Astrocyte (in vitro differentiated cells and primary cell): ENCODE measurements at regions not wholly inside any gene's neighbourhood (a gene's known extent, or its start where the extent isn't known, plus 50 kb on each side); places are given as distances from the start of the nearest gene placed in this dataset.
A peak's percentile ranks its signal among the peaks of the same experiment; 100 is the strongest.

Experiments used
- DNase-seq: peaks from one replicate; pipeline ENCODE4 v3.0.0-alpha.2; 2010; ENCODE audit warnings: low read depth
- FAIRE-seq: peaks from 2 replicates; lab custom pipeline; 2011; peaks lifted over from hg19 to GRCh38; lab: Jason Lieb, UNC
- H2AFZ ChIP-seq: 2 replicates; pipeline ENCODE4 v1.6.0; 2012; ENCODE audit warnings: low read depth, low read length, inconsistent platforms
- H3K27ac ChIP-seq: 2 replicates; pipeline ENCODE4 v1.5.1; 2011; ENCODE audit warnings: low read depth, low read length, inconsistent platforms
- H3K27me3 ChIP-seq: 2 replicates; pipeline ENCODE4 v1.6.0; 2011; ENCODE audit warnings: low read length, inconsistent platforms; ENCODE audit not compliant: insufficient read depth
- H3K36me3 ChIP-seq: 2 replicates; pipeline ENCODE4 v1.5.1; 2011; ENCODE audit warnings: low read length, inconsistent platforms; ENCODE audit not compliant: insufficient read depth
- H3K4me1 ChIP-seq: 2 replicates; pipeline ENCODE4 v1.5.1; 2011; ENCODE audit warnings: low read length, inconsistent platforms; ENCODE audit not compliant: insufficient read depth
- H3K4me2 ChIP-seq: 2 replicates; pipeline ENCODE4 v1.6.0; 2012; ENCODE audit warnings: low read length, inconsistent platforms
- H3K4me3 ChIP-seq: 2 replicates; pipeline ENCODE4 v1.5.1; 2011; ENCODE audit warnings: low read depth, mild to moderate bottlenecking, low read length, inconsistent platforms; ENCODE audit not compliant: insufficient read depth
- H3K79me2 ChIP-seq: 2 replicates; pipeline ENCODE4 v1.6.0; 2012; ENCODE audit warnings: mild to moderate bottlenecking, low read length, inconsistent platforms; ENCODE audit not compliant: insufficient read depth
- H3K9ac ChIP-seq: 2 replicates; pipeline ENCODE4 v1.6.0; 2012; ENCODE audit warnings: mild to moderate bottlenecking, low read length, inconsistent platforms
- H3K9me3 ChIP-seq: 2 replicates; pipeline ENCODE4 v1.5.1; 2012; ENCODE audit warnings: low read depth, mild to moderate bottlenecking, low read length, inconsistent platforms; ENCODE audit not compliant: insufficient read depth
- H4K20me1 ChIP-seq: 2 replicates; pipeline ENCODE4 v1.6.0; 2012; ENCODE audit warnings: low read length, inconsistent platforms; ENCODE audit not compliant: insufficient read depth
- H3K27ac Mint-ChIP-seq: one replicate; pipeline ENCODE4 v1.8.0; 2021; ENCODE audit warnings: mild to moderate bottlenecking, mixed read lengths; ENCODE audit not compliant: unreplicated experiment
- H3K27me3 Mint-ChIP-seq: one replicate; pipeline ENCODE4 v1.8.0; 2021; ENCODE audit warnings: low read depth, mixed read lengths; ENCODE audit not compliant: unreplicated experiment
- H3K36me3 Mint-ChIP-seq: one replicate; pipeline ENCODE4 v1.8.0; 2021; ENCODE audit warnings: low read depth, mixed read lengths; ENCODE audit not compliant: unreplicated experiment
- H3K4me1 Mint-ChIP-seq: one replicate; pipeline ENCODE4 v1.8.0; 2021; ENCODE audit warnings: low read depth, mixed read lengths; ENCODE audit not compliant: unreplicated experiment
- H3K4me3 Mint-ChIP-seq: one replicate; pipeline ENCODE4 v1.8.0; 2021; ENCODE audit warnings: mild to moderate bottlenecking, moderate library complexity, mixed read lengths; ENCODE audit not compliant: unreplicated experiment
- H3K9me3 Mint-ChIP-seq: one replicate; pipeline ENCODE4 v1.8.0; 2021; ENCODE audit warnings: mild to moderate bottlenecking, mixed read lengths; ENCODE audit not compliant: unreplicated experiment
- EZH2 ChIP-seq: IDR thresholded peaks from 2 replicates; pipeline ENCODE4 v1.6.1; 2012; ENCODE audit warnings: mild to moderate bottlenecking, low read length, inconsistent platforms; ENCODE audit not compliant: insufficient read depth
- TF ChIP-seq, protein P1 (sequence below): IDR thresholded peaks from 2 replicates; pipeline ENCODE4 v1.5.1; 2011; ENCODE audit warnings: low read depth, mild to moderate bottlenecking, inconsistent platforms, low read length, moderate library complexity; ENCODE audit not compliant: insufficient read depth

DNA sequence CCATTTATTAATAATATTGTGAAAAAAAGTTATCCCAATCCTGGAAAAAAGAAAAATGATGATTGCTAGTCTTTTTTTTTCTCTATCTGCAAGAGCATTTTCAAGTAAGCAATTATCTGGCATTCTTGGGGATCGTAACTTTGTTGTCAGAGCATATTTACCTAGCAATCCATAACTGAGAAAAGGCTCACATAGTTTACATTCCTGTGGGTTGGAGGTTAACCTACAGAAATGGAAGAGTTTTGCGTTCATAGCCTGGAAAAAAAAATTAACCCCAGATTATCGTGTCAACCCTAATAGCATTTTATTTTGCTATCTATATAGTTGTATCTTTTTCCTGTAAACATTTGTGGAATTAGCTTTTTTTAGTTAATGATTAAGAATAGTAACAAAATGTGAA lies 292.3 kb downstream of the DAD1 start:
- no peak for FAIRE-seq
- peaks cover 6% of the 10 kb centered on the region for H3K4me1 ChIP-seq

DNA sequence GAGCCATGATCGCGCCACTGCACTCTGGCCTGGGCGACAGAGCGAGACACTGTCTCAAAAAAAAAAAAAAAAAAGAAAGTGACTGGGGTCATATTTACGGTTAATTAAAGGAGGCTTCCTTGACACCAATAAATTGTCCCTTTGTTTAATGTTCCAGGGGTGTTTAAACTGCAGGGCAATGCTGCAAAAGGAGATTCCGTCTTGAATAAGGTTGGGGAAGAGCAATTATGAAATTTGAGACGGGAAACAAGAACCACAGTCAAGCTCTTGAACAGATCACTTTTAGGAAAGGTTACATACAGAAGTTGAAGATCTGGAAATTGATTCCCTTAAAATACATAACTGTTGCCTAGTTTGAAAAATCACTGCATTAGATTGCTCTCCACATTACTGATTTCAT lies 292.9 kb downstream of the DAD1 start:
- Histone ChIP-seq H3K9ac (no peak overlapping the region), H3K79me2 (no peaks in the 10 kb centered on the region), H2AFZ (no peak overlapping the region), H3K9me3 (no peaks in the 10 kb centered on the region), H3K27ac (no peak overlapping the region), H3K4me1 (peaks cover 6% of the 10 kb centered on the region), H3K4me3 (no peak overlapping the region), H3K4me2 (peak overlapping the region; percentile 8), H4K20me1 (no peaks in the 10 kb centered on the region), H3K36me3 (no peaks in the 10 kb centered on the region), H3K27me3 (no peaks in the 10 kb centered on the region)
- DNase-seq = no peak
- Mint-ChIP-seq H3K4me1 (peaks cover 29% of the 10 kb centered on the region), H3K9me3 (peaks cover 3% of the 10 kb centered on the region), H3K36me3 (peaks cover 2% of the 10 kb centered on the region), H3K27ac (peak overlapping the region; percentile 34), H3K4me3 (no peak overlapping the region), H3K27me3 (no peaks in the 10 kb centered on the region)
- TF ChIP-seq EZH2 = no peak
- TF ChIP-seq, protein P1, sequence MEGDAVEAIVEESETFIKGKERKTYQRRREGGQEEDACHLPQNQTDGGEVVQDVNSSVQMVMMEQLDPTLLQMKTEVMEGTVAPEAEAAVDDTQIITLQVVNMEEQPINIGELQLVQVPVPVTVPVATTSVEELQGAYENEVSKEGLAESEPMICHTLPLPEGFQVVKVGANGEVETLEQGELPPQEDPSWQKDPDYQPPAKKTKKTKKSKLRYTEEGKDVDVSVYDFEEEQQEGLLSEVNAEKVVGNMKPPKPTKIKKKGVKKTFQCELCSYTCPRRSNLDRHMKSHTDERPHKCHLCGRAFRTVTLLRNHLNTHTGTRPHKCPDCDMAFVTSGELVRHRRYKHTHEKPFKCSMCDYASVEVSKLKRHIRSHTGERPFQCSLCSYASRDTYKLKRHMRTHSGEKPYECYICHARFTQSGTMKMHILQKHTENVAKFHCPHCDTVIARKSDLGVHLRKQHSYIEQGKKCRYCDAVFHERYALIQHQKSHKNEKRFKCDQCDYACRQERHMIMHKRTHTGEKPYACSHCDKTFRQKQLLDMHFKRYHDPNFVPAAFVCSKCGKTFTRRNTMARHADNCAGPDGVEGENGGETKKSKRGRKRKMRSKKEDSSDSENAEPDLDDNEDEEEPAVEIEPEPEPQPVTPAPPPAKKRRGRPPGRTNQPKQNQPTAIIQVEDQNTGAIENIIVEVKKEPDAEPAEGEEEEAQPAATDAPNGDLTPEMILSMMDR = no peak
- FAIRE-seq = no peak

More for the DNA sequence above, 292.3 kb downstream of the DAD1 start:
- no peak overlapping the region for H3K9ac ChIP-seq
- no peaks in the 10 kb centered on the region for H3K36me3 Mint-ChIP-seq
- no peak overlapping the region for H3K27ac Mint-ChIP-seq
- no peaks in the 10 kb centered on the region for H3K9me3 ChIP-seq
- peaks cover 3% of the 10 kb centered on the region for H3K27me3 Mint-ChIP-seq
- peaks cover 25% of the 10 kb centered on the region for H3K4me1 Mint-ChIP-seq
- H3K4me3 ChIP-seq = no peak overlapping the region
- H3K36me3 ChIP-seq = no peaks in the 10 kb centered on the region
- H3K4me3 Mint-ChIP-seq = no peak overlapping the region
- TF ChIP-seq EZH2 = no peak
- TF ChIP-seq, protein P1 = no peak
- peak; percentile 88 for DNase-seq
- H2AFZ ChIP-seq = no peak overlapping the region
- H3K79me2 ChIP-seq = no peaks in the 10 kb centered on the region
- no peaks in the 10 kb centered on the region for H3K9me3 Mint-ChIP-seq
- H4K20me1 ChIP-seq = no peaks in the 10 kb centered on the region
- H3K27ac ChIP-seq = no peak overlapping the region
- H3K4me2 ChIP-seq = peak overlapping the region; percentile 8
- no peaks in the 10 kb centered on the region for H3K27me3 ChIP-seq

GRCh38 chr14:22291406-22291805 lies 297.6 kb downstream of the DAD1 start:
- no peak overlapping the region for H2AFZ ChIP-seq
- peaks cover 14% of the 10 kb centered on the region for H3K4me1 Mint-ChIP-seq
- no peak for TF ChIP-seq EZH2
- TF ChIP-seq, protein P1 = no peak
- H3K9me3 Mint-ChIP-seq = peaks cover 3% of the 10 kb centered on the region
- H3K36me3 ChIP-seq = no peaks in the 10 kb centered on the region
- H4K20me1 ChIP-seq = no peaks in the 10 kb centered on the region
- no peak for FAIRE-seq
- H3K27me3 ChIP-seq = no peaks in the 10 kb centered on the region
- peaks cover 2% of the 10 kb centered on the region for H3K36me3 Mint-ChIP-seq
- no peak overlapping the region for H3K9ac ChIP-seq
- H3K9me3 ChIP-seq = no peaks in the 10 kb centered on the region
- no peaks in the 10 kb centered on the region for H3K79me2 ChIP-seq
- H3K4me1 ChIP-seq = peaks cover 2% of the 10 kb centered on the region
- no peak overlapping the region for H3K4me3 Mint-ChIP-seq
- H3K27ac Mint-ChIP-seq = no peak overlapping the region
- H3K27me3 Mint-ChIP-seq = no peaks in the 10 kb centered on the region
- no peak overlapping the region for H3K4me2 ChIP-seq
- no peak overlapping the region for H3K4me3 ChIP-seq
- DNase-seq = peak; percentile 31
- no peak overlapping the region for H3K27ac ChIP-seq
